ENCODE measurements at regions not wholly inside any gene's neighbourhood (a gene's known extent, or its start where the extent isn't known, plus 50 kb on each side); places are given as distances from the start of the nearest gene placed in this dataset.

DNA sequence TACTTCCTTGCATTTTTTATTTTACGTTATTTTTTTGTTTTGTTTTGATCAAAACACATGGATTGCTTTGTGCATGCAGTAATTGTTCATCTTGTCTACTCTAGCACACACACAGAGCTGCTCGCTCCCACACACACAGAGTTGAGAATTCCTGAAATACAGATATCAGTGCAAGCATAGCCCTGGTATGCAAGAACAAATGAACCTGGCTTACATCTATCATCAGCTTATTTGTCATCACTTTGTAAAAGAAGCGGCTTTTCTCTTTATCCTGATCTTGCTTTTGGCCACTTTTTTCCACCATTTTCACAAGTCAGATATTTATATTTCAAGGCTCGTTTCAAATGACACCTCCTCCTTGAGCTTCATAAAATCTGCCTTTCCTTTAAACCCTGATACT, 1435.7 kb downstream of the MAT2B start:
- no peaks in the 10 kb centered on the region for H4K20me1 ChIP-seq (ENCODE audit: insufficient read depth, low read length)
- no peaks in the 10 kb centered on the region for H3K36me3 ChIP-seq (ENCODE audit: insufficient read depth, low read length)
- no peak overlapping the region for H3K27ac ChIP-seq (ENCODE audit: low read depth, low read length)
- no peaks in the 10 kb centered on the region for H3K4me1 ChIP-seq (ENCODE audit: insufficient read depth, low read length)
- no peaks in the 10 kb centered on the region for H3K9me3 ChIP-seq (ENCODE audit: low read depth, low read length)
- H3K79me2 ChIP-seq (ENCODE audit: insufficient read depth, low read length), result no peaks in the 10 kb centered on the region
- no peak for DNase-seq (ENCODE audit: insufficient read length, low spot score, missing footprints)
- no peaks in the 10 kb centered on the region for H3K27me3 ChIP-seq (ENCODE audit: insufficient read depth, low read length)
- TF ChIP-seq, protein P1, sequence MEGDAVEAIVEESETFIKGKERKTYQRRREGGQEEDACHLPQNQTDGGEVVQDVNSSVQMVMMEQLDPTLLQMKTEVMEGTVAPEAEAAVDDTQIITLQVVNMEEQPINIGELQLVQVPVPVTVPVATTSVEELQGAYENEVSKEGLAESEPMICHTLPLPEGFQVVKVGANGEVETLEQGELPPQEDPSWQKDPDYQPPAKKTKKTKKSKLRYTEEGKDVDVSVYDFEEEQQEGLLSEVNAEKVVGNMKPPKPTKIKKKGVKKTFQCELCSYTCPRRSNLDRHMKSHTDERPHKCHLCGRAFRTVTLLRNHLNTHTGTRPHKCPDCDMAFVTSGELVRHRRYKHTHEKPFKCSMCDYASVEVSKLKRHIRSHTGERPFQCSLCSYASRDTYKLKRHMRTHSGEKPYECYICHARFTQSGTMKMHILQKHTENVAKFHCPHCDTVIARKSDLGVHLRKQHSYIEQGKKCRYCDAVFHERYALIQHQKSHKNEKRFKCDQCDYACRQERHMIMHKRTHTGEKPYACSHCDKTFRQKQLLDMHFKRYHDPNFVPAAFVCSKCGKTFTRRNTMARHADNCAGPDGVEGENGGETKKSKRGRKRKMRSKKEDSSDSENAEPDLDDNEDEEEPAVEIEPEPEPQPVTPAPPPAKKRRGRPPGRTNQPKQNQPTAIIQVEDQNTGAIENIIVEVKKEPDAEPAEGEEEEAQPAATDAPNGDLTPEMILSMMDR (IDR thresholded peaks at IDR 0.05; ENCODE audit: extremely low read depth, low read depth, low read length), result no peak
- no peak overlapping the region for H2AFZ ChIP-seq (ENCODE audit: low read length)
- no peak overlapping the region for H3K4me3 ChIP-seq (ENCODE audit: insufficient read depth, low read length)
- H3K4me2 ChIP-seq (ENCODE audit: insufficient read depth, low read length), result no peak overlapping the region

DNA sequence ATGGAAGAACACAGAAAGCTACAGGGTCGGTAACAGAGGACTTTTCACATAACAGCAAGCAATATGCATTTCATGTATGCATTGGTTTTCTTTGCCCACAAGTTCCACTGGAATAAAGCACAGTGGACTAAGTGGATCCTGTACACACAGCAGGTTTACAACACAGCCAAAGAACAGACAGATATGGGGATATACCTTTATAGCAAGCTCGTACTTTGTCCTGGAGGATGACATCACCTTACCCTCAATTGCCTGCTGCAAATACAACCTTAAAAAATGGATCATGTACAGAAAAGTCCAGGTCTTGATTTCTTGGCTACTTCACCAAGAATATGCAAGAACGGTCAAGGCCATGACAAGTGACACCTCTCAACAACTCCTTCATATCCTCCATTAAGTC, 1445.5 kb downstream of the MAT2B start:
- Histone ChIP-seq H3K4me2 (ENCODE audit: insufficient read depth, low read length) (no peak overlapping the region), H3K36me3 (ENCODE audit: insufficient read depth, low read length) (no peaks in the 10 kb centered on the region)
- TF ChIP-seq, protein P1 (IDR thresholded peaks at IDR 0.05; ENCODE audit: extremely low read depth, low read depth, low read length), result no peak

DNA sequence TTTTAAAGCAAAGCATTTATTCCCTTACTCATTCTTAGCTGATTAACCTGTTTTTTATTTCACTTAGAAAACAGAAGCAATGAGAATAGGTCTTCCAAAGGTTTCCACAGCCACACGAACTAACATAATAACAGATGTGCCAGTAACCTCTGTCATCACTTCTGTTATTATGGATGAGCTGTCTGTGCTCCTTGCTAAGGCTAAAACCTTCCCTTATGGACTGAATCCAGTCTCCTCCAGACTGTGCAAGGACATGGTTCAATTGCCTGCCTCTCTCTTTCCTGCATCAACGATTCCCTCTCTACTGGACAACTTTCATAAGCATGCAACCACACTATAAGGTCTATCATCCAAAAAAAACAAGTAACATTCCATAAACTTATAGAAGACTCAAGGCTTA, 1446.2 kb downstream of the MAT2B start:
- Histone ChIP-seq H3K27ac (ENCODE audit: low read depth, low read length) (no peak overlapping the region), H3K9me3 (ENCODE audit: low read depth, low read length) (no peaks in the 10 kb centered on the region), H2AFZ (ENCODE audit: low read length) (no peak overlapping the region), H3K27me3 (ENCODE audit: insufficient read depth, low read length) (no peaks in the 10 kb centered on the region), H4K20me1 (ENCODE audit: insufficient read depth, low read length) (no peaks in the 10 kb centered on the region), H3K36me3 (ENCODE audit: insufficient read depth, low read length) (no peaks in the 10 kb centered on the region), H3K4me3 (ENCODE audit: insufficient read depth, low read length) (no peak overlapping the region), H3K4me2 (ENCODE audit: insufficient read depth, low read length) (no peak overlapping the region), H3K79me2 (ENCODE audit: insufficient read depth, low read length) (no peaks in the 10 kb centered on the region), H3K4me1 (ENCODE audit: insufficient read depth, low read length) (no peaks in the 10 kb centered on the region)
- no peak for DNase-seq (ENCODE audit: insufficient read length, low spot score, missing footprints)
- TF ChIP-seq, protein P1 (IDR thresholded peaks at IDR 0.05; ENCODE audit: extremely low read depth, low read depth, low read length), result no peak

More for the DNA sequence above, 1445.5 kb downstream of the MAT2B start:
- Histone ChIP-seq H4K20me1 (ENCODE audit: insufficient read depth, low read length) (no peaks in the 10 kb centered on the region), H3K27ac (ENCODE audit: low read depth, low read length) (no peak overlapping the region), H2AFZ (ENCODE audit: low read length) (no peak overlapping the region), H3K79me2 (ENCODE audit: insufficient read depth, low read length) (no peaks in the 10 kb centered on the region), H3K27me3 (ENCODE audit: insufficient read depth, low read length) (no peaks in the 10 kb centered on the region), H3K4me3 (ENCODE audit: insufficient read depth, low read length) (no peak overlapping the region), H3K4me1 (ENCODE audit: insufficient read depth, low read length) (no peaks in the 10 kb centered on the region), H3K9me3 (ENCODE audit: low read depth, low read length) (no peaks in the 10 kb centered on the region)
- no peak for DNase-seq (ENCODE audit: insufficient read length, low spot score, missing footprints)

DNA sequence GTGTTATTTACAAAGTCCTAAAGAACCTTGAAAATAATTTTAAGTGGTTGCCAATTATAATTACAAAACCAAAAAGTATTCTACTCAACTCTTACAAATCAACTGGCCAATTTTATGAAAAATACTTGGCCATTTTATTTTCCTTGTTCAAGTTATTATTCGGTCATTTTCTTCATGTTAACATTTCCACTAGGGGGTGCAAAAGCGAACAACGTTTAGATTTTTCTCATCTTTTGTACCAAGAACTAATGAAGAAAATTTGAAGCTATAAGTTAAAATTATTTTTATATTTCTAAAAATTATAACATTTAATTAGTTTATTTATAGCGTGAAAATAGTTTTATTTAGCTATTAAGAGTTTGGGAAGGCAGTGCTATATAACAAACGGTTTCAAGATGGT, 1453.3 kb downstream of the MAT2B start:
- Histone ChIP-seq H3K79me2 (ENCODE audit: insufficient read depth, low read length) (no peaks in the 10 kb centered on the region), H3K27ac (ENCODE audit: low read depth, low read length) (no peak overlapping the region), H3K36me3 (ENCODE audit: insufficient read depth, low read length) (no peaks in the 10 kb centered on the region), H3K4me1 (ENCODE audit: insufficient read depth, low read length) (no peaks in the 10 kb centered on the region), H4K20me1 (ENCODE audit: insufficient read depth, low read length) (no peaks in the 10 kb centered on the region), H3K4me3 (ENCODE audit: insufficient read depth, low read length) (no peak overlapping the region), H3K27me3 (ENCODE audit: insufficient read depth, low read length) (no peaks in the 10 kb centered on the region), H2AFZ (ENCODE audit: low read length) (no peak overlapping the region), H3K4me2 (ENCODE audit: insufficient read depth, low read length) (no peak overlapping the region), H3K9me3 (ENCODE audit: low read depth, low read length) (no peaks in the 10 kb centered on the region)
- no peak for DNase-seq (ENCODE audit: insufficient read length, low spot score, missing footprints)
- TF ChIP-seq, protein P1 (IDR thresholded peaks at IDR 0.05; ENCODE audit: extremely low read depth, low read depth, low read length), result no peak
